Activated CD8-positive, alpha-beta T cell treated with anti-CD3 and anti-CD28 coated beads for 36 hours (primary cell): ENCODE measurements at regions not wholly inside any gene's neighbourhood (a gene's known extent, or its start where the extent isn't known, plus 50 kb on each side); places are given as distances from the start of the nearest gene placed in this dataset.

Experiments used
- ATAC-seq: fragments of 200-7000 bp; cut with Tn5 transposase; one replicate; pipeline ENCODE4 v1.10.0; 2021; ENCODE audit warnings: mild to moderate bottlenecking, moderate library complexity
- CTCF ChIA-PET: fragments of 350-600 bp; sonication (Branson Sonifier 250); formaldehyde crosslinking; loops from one replicate; lab custom pipeline; 2021; ENCODE audit warnings: antibody characterized with exemption; lab: Charles Lee
- POLR2A ChIA-PET: fragments of 350-600 bp; sonication (Branson Sonifier 250); formaldehyde crosslinking; loops from one replicate; lab custom pipeline; 2021; ENCODE audit warnings: antibody characterized with exemption; lab: Charles Lee
- DNase-seq: peaks from one replicate; pipeline ENCODE4 v3.0.0-alpha.2; 2020
- H3K27ac Mint-ChIP-seq: one replicate; pipeline ENCODE4 v1.8.0; 2021; ENCODE audit warnings: mild to moderate bottlenecking, mixed read lengths
- H3K27me3 Mint-ChIP-seq: one replicate; pipeline ENCODE4 v1.8.0; 2021; ENCODE audit warnings: mixed read lengths
- H3K36me3 Mint-ChIP-seq: one replicate; pipeline ENCODE4 v1.8.0; 2021; ENCODE audit warnings: low read depth, mixed read lengths
- H3K4me1 Mint-ChIP-seq: one replicate; pipeline ENCODE4 v1.8.0; 2021; ENCODE audit warnings: low read depth, mixed read lengths
- H3K4me3 Mint-ChIP-seq: one replicate; pipeline ENCODE4 v1.8.0; 2021; ENCODE audit warnings: mild to moderate bottlenecking, moderate library complexity, mixed read lengths
- H3K9me3 Mint-ChIP-seq: one replicate; pipeline ENCODE4 v1.8.0; 2021; ENCODE audit warnings: mixed read lengths
- intact Hi-C: fragments of 100-400 bp; cut with micrococcal nuclease; formaldehyde crosslinking; loops from one replicate; pipeline ENCODE4 v1.10.0; 2022
- TF ChIP-seq, protein P1 (sequence below): fragments of 200-600 bp; IDR thresholded peaks from one replicate; pipeline ENCODE4 v1.8.0; 2022; ENCODE audit warnings: antibody characterized with exemption, mild to moderate bottlenecking

DNA sequence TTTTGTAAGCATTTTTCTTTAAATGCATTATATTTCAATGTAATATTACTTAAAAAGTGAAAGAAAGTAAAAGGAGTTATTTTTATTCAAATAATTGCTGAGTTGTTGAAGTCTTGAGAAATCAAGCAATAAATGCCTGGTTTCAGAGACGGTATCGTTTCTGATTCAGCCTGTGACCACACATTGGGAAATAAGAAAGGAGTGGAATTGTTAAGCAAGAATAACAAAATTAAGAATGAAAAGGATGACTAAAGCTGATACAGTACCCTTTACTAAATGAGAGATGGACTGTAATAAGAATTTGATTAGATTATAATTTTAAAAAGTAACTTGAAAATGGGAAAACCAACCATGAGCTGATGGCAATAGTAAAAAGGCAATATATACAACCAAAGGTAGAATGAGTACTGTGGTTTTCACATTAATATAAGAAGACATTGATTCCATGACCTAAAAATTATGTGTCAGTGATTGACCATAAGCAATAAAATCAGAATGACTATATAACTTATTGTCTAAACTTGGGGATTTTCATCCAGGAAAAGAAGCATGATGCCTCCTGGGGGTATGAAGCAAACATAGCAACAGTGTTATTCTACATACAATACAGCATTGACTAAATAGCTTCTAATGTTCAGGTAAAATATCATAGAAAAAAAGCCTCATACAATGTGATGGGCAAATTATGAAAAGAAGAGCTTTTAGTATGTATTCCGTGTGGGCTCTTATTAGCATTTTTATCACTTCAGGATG is 101.9 kb upstream of the PRDM9 start:
- ATAC-seq (no peak), DNase-seq (no peak)
- Mint-ChIP-seq H3K27me3 (no peaks in the 10 kb centered on the region), H3K9me3 (peaks cover 9% of the 10 kb centered on the region), H3K4me1 (no peaks in the 10 kb centered on the region), H3K4me3 (no peak overlapping the region), H3K36me3 (no peaks in the 10 kb centered on the region), H3K27ac (no peak overlapping the region)
- TF ChIP-seq, protein P1, sequence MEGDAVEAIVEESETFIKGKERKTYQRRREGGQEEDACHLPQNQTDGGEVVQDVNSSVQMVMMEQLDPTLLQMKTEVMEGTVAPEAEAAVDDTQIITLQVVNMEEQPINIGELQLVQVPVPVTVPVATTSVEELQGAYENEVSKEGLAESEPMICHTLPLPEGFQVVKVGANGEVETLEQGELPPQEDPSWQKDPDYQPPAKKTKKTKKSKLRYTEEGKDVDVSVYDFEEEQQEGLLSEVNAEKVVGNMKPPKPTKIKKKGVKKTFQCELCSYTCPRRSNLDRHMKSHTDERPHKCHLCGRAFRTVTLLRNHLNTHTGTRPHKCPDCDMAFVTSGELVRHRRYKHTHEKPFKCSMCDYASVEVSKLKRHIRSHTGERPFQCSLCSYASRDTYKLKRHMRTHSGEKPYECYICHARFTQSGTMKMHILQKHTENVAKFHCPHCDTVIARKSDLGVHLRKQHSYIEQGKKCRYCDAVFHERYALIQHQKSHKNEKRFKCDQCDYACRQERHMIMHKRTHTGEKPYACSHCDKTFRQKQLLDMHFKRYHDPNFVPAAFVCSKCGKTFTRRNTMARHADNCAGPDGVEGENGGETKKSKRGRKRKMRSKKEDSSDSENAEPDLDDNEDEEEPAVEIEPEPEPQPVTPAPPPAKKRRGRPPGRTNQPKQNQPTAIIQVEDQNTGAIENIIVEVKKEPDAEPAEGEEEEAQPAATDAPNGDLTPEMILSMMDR = no peak
- POLR2A ChIA-PET = no interaction called here
- intact Hi-C loops = no loop called here
- CTCF ChIA-PET = no interaction called here

DNA sequence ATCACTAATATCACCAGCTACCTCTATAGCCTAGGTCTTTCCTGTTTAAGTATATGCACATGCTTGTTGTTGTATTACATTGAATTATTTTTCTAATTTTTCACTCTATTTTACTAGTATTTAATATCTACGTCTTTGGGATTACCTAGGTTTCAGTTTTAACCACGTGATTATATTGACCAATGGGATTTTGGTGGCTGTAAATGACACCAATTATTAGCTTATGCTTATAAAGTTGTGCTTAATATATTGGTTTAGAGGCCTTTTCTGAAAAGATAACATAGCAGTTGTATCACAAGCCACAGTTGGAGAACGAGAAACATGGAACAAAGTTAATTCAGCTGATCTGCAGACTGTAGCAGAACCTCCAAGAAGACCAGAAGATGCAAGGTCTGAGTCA is 104.8 kb upstream of the PRDM9 start:
- H3K27ac Mint-ChIP-seq = no peak overlapping the region
- ATAC-seq = no peak
- H3K4me3 Mint-ChIP-seq = no peak overlapping the region
- H3K27me3 Mint-ChIP-seq = no peaks in the 10 kb centered on the region
- no peak for DNase-seq
- ChIA-PET POLR2A (no interaction called here), CTCF (interaction anchor here (1.3 kb wide), 1 partner anchor 24 kb away, joined by 4 read pairs; no protein-coding TSS in a partner anchor)
- TF ChIP-seq, protein P1 = no peak
- no peaks in the 10 kb centered on the region for H3K36me3 Mint-ChIP-seq
- intact Hi-C loops = no loop called here
- H3K9me3 Mint-ChIP-seq = peaks cover 7% of the 10 kb centered on the region
- no peaks in the 10 kb centered on the region for H3K4me1 Mint-ChIP-seq

DNA sequence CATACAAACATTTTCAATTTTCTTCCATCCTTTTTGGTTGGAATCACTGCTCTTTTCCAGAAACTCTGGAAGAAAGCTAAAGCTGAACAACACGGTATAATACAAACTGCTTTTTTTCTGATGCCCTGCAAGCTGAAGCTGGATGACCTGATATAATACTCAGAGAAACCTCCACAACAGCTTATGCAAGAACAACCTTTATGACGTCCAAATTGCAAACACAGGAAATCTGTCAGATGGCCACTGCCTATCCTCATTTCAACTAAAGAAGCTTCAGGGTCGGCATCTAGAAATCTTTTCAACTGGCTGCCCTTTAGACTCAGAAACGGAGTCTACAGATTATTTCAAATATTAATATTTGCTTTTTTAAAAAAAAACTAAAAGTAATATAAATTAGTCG is 106.5 kb upstream of the PRDM9 start:
- TF ChIP-seq, protein P1 = no peak
- Mint-ChIP-seq H3K4me1 (no peaks in the 10 kb centered on the region), H3K36me3 (no peaks in the 10 kb centered on the region), H3K27me3 (no peaks in the 10 kb centered on the region), H3K27ac (no peak overlapping the region), H3K4me3 (no peak overlapping the region), H3K9me3 (peaks cover 8% of the 10 kb centered on the region)
- no peak for DNase-seq
- ChIA-PET POLR2A (interaction anchor here (0.5 kb wide), 1 partner anchor 33 kb away, joined by 3 read pairs; no protein-coding TSS in a partner anchor), CTCF (no interaction called here)
- ATAC-seq = no peak
- intact Hi-C loops = no loop called here

DNA sequence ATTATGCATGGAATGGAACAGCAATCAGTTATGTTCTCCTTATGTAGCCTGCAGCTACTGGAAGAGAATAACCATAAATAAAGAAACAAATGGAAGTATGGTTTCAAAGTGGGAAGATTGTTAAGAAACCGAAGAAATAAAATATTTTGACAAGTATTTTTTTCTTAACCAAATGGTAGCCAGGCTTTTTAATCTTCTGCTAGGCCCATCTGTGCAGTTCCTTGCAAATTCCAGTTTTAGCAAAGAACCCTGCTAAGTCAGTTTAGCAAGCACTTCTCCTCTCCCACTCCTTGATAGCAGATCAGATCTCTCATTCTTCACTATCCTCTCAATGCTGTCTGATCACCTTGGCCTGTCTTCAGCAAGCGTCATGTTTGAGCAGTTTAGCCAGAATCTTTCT is 111.1 kb upstream of the PRDM9 start:
- H3K27me3 Mint-ChIP-seq = no peaks in the 10 kb centered on the region
- no peaks in the 10 kb centered on the region for H3K36me3 Mint-ChIP-seq
- DNase-seq = no peak
- peaks cover 15% of the 10 kb centered on the region for H3K9me3 Mint-ChIP-seq
- ATAC-seq = no peak
- ChIA-PET CTCF (no interaction called here), POLR2A (no interaction called here)
- no peak overlapping the region for H3K27ac Mint-ChIP-seq
- intact Hi-C loops = no loop called here
- TF ChIP-seq, protein P1 = no peak
- H3K4me1 Mint-ChIP-seq = no peaks in the 10 kb centered on the region
- H3K4me3 Mint-ChIP-seq = no peak overlapping the region

DNA sequence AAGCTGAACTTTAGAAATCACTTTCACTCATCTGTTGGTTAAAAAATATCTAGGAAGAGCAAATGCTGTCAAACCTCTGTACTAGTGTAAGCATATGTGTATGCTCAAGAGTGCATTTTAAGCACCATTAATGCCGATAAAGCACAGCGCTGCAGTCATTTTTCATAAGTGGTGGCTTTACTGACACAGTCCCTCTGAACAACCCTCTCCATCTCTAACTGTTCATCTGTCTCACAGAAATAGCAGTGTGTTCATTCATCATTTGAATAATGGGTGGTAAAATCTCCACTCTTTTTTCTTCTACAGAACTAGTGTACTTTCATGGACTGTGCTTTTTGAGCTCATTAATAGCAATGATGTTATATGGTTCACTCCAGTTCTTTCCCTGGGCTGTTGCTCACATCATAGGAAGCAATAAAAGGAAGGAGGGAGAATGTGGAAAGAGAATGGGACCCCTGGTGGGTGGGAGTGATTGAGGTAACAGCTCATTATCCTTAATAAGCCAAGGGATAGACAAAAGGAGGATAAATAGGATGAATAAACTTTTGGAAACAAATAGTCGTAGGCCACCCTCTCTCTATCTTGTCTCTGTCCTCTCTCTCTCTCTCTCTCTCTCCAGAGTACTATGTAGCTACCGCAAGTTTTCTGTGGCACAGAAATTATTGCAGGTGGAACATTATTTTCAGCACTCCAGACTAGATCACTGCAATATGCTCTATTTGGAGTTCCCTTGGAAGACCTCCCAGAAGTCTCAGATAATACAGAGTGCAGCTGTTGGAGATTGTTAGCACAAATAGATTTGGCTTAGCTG is 117.9 kb upstream of the PRDM9 start:
- Mint-ChIP-seq H3K4me3 (no peak overlapping the region), H3K9me3 (peaks cover 16% of the 10 kb centered on the region), H3K27me3 (no peaks in the 10 kb centered on the region), H3K4me1 (no peaks in the 10 kb centered on the region), H3K36me3 (no peaks in the 10 kb centered on the region), H3K27ac (no peak overlapping the region)
- CTCF ChIA-PET = no interaction called here
- intact Hi-C loops = no loop called here
- DNase-seq (no peak), ATAC-seq (no peak)
- TF ChIP-seq, protein P1 = no peak
- POLR2A ChIA-PET = no interaction called here
